ENCODE measurements at regions not wholly inside any gene's neighbourhood (a gene's known extent, or its start where the extent isn't known, plus 50 kb on each side); places are given as distances from the start of the nearest gene placed in this dataset.

GRCh38 chr12:19627719-19628118 is 188.4 kb downstream of the AEBP2 start:
- no peaks in the 10 kb centered on the region for H3K36me3 ChIP-seq (ENCODE audit: insufficient read depth, low read length)
- H3K4me3 ChIP-seq (ENCODE audit: low read length): no peak overlapping the region
- H3K4me2 ChIP-seq (ENCODE audit: low read length): no peak overlapping the region
- H3K9me3 ChIP-seq (replicated peaks; ENCODE audit: low read length): no peaks in the 10 kb centered on the region
- no peak overlapping the region for H3K9ac ChIP-seq (ENCODE audit: low read depth, low read length)
- no peaks in the 10 kb centered on the region for H3K27me3 ChIP-seq (ENCODE audit: control insufficient read depth, insufficient read depth, low read length)
- no peaks in the 10 kb centered on the region for H3K4me1 ChIP-seq (ENCODE audit: control insufficient read depth, insufficient read depth, low read length)

GRCh38 chr12:19630536-19630935 is 191.2 kb downstream of the AEBP2 start:
- no peaks in the 10 kb centered on the region for H3K36me3 ChIP-seq (ENCODE audit: insufficient read depth, low read length)
- no peaks in the 10 kb centered on the region for H3K4me1 ChIP-seq (ENCODE audit: control insufficient read depth, insufficient read depth, low read length)
- no peak overlapping the region for H3K9ac ChIP-seq (ENCODE audit: low read depth, low read length)
- no peaks in the 10 kb centered on the region for H3K27me3 ChIP-seq (ENCODE audit: control insufficient read depth, insufficient read depth, low read length)
- H3K4me2 ChIP-seq (ENCODE audit: low read length): no peak overlapping the region
- no peaks in the 10 kb centered on the region for H3K9me3 ChIP-seq (replicated peaks; ENCODE audit: low read length)
- H3K4me3 ChIP-seq (ENCODE audit: low read length): no peak overlapping the region

DNA sequence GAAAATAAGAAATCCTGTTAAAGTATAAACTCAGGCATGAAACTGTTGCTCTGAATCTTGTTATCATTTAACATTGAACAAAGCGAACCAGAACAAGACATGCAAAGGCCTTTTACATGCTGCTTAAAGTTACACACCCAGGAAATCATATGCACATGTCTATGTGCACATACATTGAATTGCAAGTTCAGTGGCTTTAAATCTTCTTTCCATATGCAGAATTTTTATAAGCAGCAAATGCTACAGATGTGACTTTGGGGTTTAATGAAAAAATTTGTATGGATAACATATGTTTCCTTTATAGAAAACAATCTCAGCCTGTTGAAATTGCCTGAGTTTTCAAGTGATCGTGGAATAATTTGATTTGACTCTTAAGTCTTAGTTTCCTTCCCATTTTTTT is 193.9 kb downstream of the AEBP2 start:
- no peaks in the 10 kb centered on the region for H3K36me3 ChIP-seq (ENCODE audit: insufficient read depth, low read length)
- no peak overlapping the region for H3K9ac ChIP-seq (ENCODE audit: low read depth, low read length)
- no peaks in the 10 kb centered on the region for H3K27me3 ChIP-seq (ENCODE audit: control insufficient read depth, insufficient read depth, low read length)
- no peak overlapping the region for H3K4me3 ChIP-seq (ENCODE audit: low read length)
- no peak overlapping the region for H3K4me2 ChIP-seq (ENCODE audit: low read length)
- H3K9me3 ChIP-seq (replicated peaks; ENCODE audit: low read length): no peaks in the 10 kb centered on the region
- no peaks in the 10 kb centered on the region for H3K4me1 ChIP-seq (ENCODE audit: control insufficient read depth, insufficient read depth, low read length)

DNA sequence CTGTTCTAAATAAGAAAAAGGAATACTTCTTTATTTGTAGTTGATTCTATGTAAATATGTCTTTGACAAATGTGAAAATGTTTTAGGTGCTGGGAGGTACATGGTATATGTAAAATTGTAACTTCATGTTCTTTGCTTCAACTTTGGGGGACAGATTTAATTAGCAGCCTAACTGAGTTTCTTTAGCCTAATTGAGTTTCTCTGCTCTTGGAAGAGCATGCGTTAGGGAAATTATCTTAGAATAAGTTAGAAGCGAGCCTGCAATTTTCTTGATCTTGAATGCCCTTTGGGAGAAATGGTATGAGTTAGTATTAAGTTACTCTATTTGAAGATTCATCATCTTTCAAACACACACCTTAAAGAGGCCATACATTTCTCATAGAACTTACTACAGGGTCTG is 194.3 kb downstream of the AEBP2 start:
- Histone ChIP-seq H3K4me2 (ENCODE audit: low read length) (no peak overlapping the region), H3K4me1 (ENCODE audit: control insufficient read depth, insufficient read depth, low read length) (no peaks in the 10 kb centered on the region), H3K4me3 (ENCODE audit: low read length) (no peak overlapping the region), H3K9ac (ENCODE audit: low read depth, low read length) (no peak overlapping the region), H3K9me3 (replicated peaks; ENCODE audit: low read length) (no peaks in the 10 kb centered on the region), H3K27me3 (ENCODE audit: control insufficient read depth, insufficient read depth, low read length) (no peaks in the 10 kb centered on the region), H3K36me3 (ENCODE audit: insufficient read depth, low read length) (no peaks in the 10 kb centered on the region)

- H3K4me1 ChIP-seq (ENCODE audit: control insufficient read depth, insufficient read depth, low read length): no peaks in the 10 kb centered on the region
- H3K9me3 ChIP-seq (replicated peaks; ENCODE audit: low read length): no peaks in the 10 kb centered on the region
- H3K36me3 ChIP-seq (ENCODE audit: insufficient read depth, low read length): no peaks in the 10 kb centered on the region
- no peaks in the 10 kb centered on the region for H3K27me3 ChIP-seq (ENCODE audit: control insufficient read depth, insufficient read depth, low read length)
- H3K4me2 ChIP-seq (ENCODE audit: low read length): no peak overlapping the region
- no peak overlapping the region for H3K9ac ChIP-seq (ENCODE audit: low read depth, low read length)
- no peak overlapping the region for H3K4me3 ChIP-seq (ENCODE audit: low read length)
These were observed 200.6 kb downstream of the AEBP2 start for GRCh38 chr12:19639781-19640415.

GRCh38 chr12:19641235-19642080 is 202.2 kb downstream of the AEBP2 start:
- no peak overlapping the region for H3K4me2 ChIP-seq (ENCODE audit: low read length)
- H3K4me1 ChIP-seq (ENCODE audit: control insufficient read depth, insufficient read depth, low read length): no peaks in the 10 kb centered on the region
- H3K27me3 ChIP-seq (ENCODE audit: control insufficient read depth, insufficient read depth, low read length): no peaks in the 10 kb centered on the region
- no peak overlapping the region for H3K4me3 ChIP-seq (ENCODE audit: low read length)
- H3K9ac ChIP-seq (ENCODE audit: low read depth, low read length): no peak overlapping the region
- no peaks in the 10 kb centered on the region for H3K36me3 ChIP-seq (ENCODE audit: insufficient read depth, low read length)
- no peaks in the 10 kb centered on the region for H3K9me3 ChIP-seq (replicated peaks; ENCODE audit: low read length)

DNA sequence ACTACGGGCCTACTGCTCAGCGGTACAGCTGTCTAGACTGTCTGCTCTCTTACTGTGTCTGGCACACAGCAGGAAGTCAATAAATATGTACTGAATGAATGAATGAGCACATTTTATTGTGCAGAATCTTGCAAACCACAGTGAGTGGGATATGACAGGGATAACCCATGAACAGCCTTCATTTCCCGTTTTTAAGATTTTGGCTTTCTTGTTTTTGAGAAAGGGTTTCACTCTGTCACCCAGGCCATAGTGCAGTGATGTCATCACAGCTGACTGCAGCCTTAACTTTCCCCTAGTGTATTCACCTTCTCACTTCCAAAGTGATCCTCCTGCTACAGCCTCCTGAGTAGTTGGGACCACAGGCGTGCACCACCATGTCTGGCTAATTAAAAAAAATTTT is 203.1 kb downstream of the AEBP2 start:
- Histone ChIP-seq H3K4me2 (ENCODE audit: low read length) (no peak overlapping the region), H3K36me3 (ENCODE audit: insufficient read depth, low read length) (no peaks in the 10 kb centered on the region), H3K4me1 (ENCODE audit: control insufficient read depth, insufficient read depth, low read length) (no peaks in the 10 kb centered on the region), H3K9me3 (replicated peaks; ENCODE audit: low read length) (no peaks in the 10 kb centered on the region), H3K4me3 (ENCODE audit: low read length) (no peak overlapping the region), H3K9ac (ENCODE audit: low read depth, low read length) (no peak overlapping the region), H3K27me3 (ENCODE audit: control insufficient read depth, insufficient read depth, low read length) (no peaks in the 10 kb centered on the region)

- no peaks in the 10 kb centered on the region for H3K4me1 ChIP-seq (ENCODE audit: control insufficient read depth, insufficient read depth, low read length)
- H3K4me3 ChIP-seq (ENCODE audit: low read length): no peak overlapping the region
- H3K9me3 ChIP-seq (replicated peaks; ENCODE audit: low read length): no peaks in the 10 kb centered on the region
- H3K36me3 ChIP-seq (ENCODE audit: insufficient read depth, low read length): no peaks in the 10 kb centered on the region
- H3K9ac ChIP-seq (ENCODE audit: low read depth, low read length): no peak overlapping the region
- no peak overlapping the region for H3K4me2 ChIP-seq (ENCODE audit: low read length)
- H3K27me3 ChIP-seq (ENCODE audit: control insufficient read depth, insufficient read depth, low read length): no peaks in the 10 kb centered on the region
These were observed 204.3 kb downstream of the AEBP2 start for GRCh38 chr12:19643635-19644034.

DNA sequence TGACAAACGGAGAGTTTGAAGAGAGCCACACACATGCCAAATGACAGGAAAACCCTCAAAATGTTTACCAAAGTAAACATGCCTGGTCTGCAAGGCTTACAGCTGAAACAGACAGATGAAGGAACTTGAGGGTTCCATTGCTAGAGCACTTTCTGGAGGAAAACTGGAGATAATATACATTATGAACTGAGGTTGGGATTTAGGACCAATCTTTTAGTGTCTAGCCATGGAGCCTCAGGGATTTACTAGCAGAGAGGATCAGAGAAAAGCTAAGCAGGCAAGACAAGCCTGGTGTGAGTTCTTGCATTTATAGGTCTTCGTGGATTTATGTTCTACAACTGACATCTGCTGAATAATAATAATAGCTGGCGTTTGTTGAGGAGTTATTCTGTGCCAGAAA is 205.3 kb downstream of the AEBP2 start:
- no peaks in the 10 kb centered on the region for H3K9me3 ChIP-seq (replicated peaks; ENCODE audit: low read length)
- H3K36me3 ChIP-seq (ENCODE audit: insufficient read depth, low read length): no peaks in the 10 kb centered on the region
- no peaks in the 10 kb centered on the region for H3K4me1 ChIP-seq (ENCODE audit: control insufficient read depth, insufficient read depth, low read length)
- no peak overlapping the region for H3K4me3 ChIP-seq (ENCODE audit: low read length)
- H3K27me3 ChIP-seq (ENCODE audit: control insufficient read depth, insufficient read depth, low read length): no peaks in the 10 kb centered on the region
- no peak overlapping the region for H3K9ac ChIP-seq (ENCODE audit: low read depth, low read length)
- H3K4me2 ChIP-seq (ENCODE audit: low read length): no peak overlapping the region

GRCh38 chr12:19645823-19646222 is 206.5 kb downstream of the AEBP2 start:
- Histone ChIP-seq H3K4me3 (ENCODE audit: low read length) (no peak overlapping the region), H3K36me3 (ENCODE audit: insufficient read depth, low read length) (no peaks in the 10 kb centered on the region), H3K4me1 (ENCODE audit: control insufficient read depth, insufficient read depth, low read length) (no peaks in the 10 kb centered on the region), H3K9me3 (replicated peaks; ENCODE audit: low read length) (no peaks in the 10 kb centered on the region), H3K4me2 (ENCODE audit: low read length) (no peak overlapping the region), H3K9ac (ENCODE audit: low read depth, low read length) (no peak overlapping the region), H3K27me3 (ENCODE audit: control insufficient read depth, insufficient read depth, low read length) (no peaks in the 10 kb centered on the region)

DNA sequence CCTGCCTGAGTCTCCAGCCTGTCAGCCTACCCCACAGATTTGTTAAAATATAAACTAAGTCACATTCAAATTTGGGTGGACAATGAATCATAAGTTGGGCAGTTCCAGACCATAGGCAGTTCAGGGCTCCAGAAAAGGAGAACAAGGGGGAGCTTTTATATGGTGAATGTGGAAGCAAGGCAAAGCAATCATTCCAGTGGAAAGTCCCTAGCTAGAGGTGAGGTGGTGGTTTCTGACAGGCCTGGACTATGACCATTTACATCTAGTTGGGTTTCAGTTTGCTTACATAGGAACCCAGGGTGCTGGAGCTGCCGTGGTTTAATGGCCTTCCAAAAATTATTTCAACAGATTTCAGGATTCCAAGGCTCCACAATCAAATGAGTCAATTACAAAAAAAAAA is 207.3 kb downstream of the AEBP2 start:
- no peak overlapping the region for H3K4me3 ChIP-seq (ENCODE audit: low read length)
- H3K4me1 ChIP-seq (ENCODE audit: control insufficient read depth, insufficient read depth, low read length): no peaks in the 10 kb centered on the region
- H3K36me3 ChIP-seq (ENCODE audit: insufficient read depth, low read length): no peaks in the 10 kb centered on the region
- H3K9ac ChIP-seq (ENCODE audit: low read depth, low read length): no peak overlapping the region
- no peaks in the 10 kb centered on the region for H3K27me3 ChIP-seq (ENCODE audit: control insufficient read depth, insufficient read depth, low read length)
- H3K4me2 ChIP-seq (ENCODE audit: low read length): no peak overlapping the region
- H3K9me3 ChIP-seq (replicated peaks; ENCODE audit: low read length): no peaks in the 10 kb centered on the region

All from skeletal muscle satellite cell (primary cell).